Raji (cell line): ENCODE measurements at regions not wholly inside any gene's neighbourhood (a gene's known extent, or its start where the extent isn't known, plus 50 kb on each side); places are given as distances from the start of the nearest gene placed in this dataset.

ENCODE experiments used
- POLR2A ChIP-seq: IDR thresholded peaks from 2 replicates; pipeline ENCODE4 v1.6.1; 2011; ENCODE audit warnings: low read depth, low read length, control low read depth; ENCODE audit not compliant: insufficient read depth

DNA sequence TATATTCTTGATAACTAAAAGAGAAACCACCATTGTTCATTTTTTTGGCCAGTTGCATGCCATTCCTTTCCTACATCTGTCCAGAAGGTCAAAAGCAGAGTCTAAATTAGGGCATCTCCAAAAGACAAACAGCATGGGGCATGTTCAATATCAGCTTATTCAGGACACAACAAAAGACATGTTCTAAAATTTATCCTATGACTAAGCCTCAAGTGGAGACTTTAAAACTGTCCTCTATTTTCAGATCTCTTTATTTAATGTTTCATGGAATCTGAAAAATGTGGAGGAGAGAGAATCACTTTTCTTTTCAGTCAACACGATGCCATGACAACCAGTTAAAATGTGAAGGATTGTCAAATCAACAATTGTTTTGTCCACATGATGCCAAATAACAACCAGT lies 303.4 kb upstream of the PRMT6 start:
- TF ChIP-seq POLR2A, result no peak

DNA sequence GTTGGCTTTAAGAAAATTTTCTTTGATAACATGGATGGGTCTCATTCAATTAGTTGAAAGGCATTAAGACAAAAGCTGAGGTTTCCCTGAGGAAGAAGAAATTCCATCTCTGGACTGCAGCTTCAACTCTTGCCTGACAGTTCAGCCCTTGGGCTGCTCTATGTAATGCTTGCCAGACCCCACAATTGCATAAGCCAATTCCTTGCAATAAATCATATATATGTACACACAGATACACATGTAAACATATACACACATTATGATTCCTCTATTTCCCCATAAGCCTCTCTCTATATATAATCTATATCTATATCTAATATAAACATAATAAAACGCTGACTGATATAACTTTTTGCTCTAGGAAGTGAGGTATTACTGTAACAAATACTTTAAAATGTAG lies 301.5 kb upstream of the PRMT6 start:
- TF ChIP-seq POLR2A, result no peak

DNA sequence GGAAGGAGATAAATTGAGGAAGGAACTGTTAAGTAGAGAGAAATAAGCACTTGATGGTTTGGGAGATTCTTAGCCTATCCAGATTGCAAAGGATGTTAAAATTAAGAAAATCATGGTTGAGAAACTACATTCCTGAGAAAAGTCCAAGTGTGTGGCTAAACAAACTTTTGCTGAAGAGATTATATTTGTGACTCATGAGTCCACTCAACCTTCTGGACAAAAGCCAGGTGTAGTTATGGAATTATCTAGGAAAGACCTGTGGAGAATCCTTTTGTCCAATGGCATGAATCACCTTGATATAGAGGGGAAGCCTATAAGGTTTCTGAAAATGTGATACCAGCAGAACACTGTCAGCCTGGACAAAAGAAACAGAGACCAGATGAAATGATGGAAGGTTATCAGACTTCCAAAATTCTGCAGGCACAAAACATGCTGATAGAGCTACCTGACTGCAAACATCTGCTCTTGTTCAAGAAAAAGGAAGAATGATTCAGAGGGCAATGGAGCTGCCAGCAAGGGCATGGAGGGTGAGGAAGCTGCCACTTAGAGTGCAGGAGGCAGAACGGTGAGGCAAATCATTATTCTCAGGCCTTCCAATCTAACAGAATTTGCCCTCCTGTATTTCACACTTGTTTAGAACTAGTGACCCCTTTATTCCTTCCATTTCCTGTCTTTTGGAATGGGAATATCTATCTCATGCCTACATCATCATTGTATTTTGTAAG lies 300.6 kb upstream of the PRMT6 start:
- TF ChIP-seq POLR2A, result no peak

DNA sequence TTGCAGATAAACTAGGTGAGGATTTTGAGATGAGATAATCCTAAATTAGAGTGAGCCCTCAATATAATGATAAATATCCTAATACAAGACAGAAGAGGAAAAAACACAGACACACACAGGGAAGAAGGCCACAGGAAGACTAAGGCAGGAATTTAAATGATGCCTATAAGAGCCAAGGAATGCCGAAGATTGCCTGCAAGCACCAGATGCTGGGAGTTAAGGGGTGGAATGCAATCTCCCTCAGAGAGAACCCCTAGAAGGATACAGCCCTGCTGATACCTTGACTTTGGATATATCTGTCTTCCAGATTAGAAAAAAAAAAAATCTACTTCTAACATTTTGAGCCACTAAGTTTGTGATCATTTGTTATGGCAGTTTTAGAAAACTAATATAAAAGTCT lies 299.7 kb upstream of the PRMT6 start:
- no peak for TF ChIP-seq POLR2A

DNA sequence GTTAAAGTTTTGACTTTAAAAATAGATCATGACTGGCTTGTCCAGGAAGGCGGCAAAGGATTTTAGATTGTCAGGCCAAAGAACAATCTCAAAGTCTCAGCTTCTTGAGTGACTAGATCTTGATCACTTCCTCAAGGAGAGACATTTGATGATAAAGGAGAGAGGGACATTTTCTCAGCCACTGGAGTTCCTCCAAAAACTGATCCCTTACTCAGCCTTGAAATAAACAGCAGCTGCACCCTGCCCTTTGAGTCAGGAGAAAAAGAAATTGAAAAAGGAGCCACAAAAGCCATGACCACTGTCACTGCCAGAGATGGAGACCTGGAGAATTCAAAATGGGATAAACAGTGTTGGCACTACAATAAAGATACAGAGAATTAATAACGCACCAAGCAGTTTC lies 288.4 kb upstream of the PRMT6 start:
- TF ChIP-seq POLR2A, result no peak

DNA sequence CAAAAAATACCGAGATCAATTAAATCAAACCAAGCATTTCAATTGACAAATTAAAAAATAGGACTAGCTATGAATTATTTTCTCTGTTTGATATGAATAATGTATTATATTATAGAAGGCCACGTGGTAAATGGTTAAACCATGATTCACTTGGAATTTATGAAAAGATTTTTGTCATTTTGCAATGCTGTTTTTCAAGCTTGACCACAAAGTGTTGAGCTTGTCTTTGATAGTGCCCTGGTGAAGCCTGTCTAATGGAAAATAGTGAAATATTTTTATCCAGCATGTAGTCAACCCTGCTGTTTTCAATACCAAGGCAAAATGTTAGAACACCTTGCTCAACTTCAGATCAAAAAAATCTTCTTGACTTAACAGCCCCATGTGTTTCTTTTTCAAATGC lies 288.0 kb upstream of the PRMT6 start:
- no peak for TF ChIP-seq POLR2A

DNA sequence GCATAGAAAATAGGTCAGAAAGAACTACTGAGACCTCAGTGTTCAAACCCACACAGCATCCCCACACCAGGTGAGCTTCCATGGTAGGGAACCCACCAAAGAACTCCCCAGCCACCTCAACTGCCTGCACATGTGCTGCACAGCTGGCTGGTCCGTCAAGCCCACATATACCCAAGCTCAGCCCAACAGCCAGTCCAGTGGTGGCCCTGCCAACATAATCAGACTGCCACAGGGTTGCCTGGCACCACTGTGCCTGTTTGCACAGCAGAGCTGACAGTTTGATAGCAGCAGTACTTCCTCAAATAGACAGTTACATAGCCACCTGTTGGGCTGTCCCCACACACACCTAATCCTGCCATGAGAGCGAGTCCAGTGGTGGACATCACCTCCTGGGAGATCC lies 283.3 kb upstream of the PRMT6 start:
- no peak for TF ChIP-seq POLR2A

DNA sequence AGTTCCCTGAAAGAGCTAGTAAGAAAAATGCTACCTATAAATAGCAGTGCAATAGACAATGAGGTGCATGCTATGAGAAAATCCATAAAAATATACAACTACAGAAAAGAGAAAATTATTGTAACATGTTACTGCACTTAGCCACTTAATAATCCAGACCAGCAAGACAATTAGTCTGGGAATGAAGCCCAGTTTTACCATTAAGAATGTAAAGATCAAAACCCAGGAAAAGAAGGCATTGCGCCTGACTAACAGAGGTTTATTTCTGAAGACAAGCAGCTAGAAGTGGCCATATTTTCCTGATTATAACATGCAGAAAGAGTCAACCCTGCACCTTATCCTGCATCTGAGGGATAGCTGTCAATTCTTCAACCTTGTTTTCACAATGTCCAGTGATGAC lies 276.4 kb upstream of the PRMT6 start:
- no peak for TF ChIP-seq POLR2A

DNA sequence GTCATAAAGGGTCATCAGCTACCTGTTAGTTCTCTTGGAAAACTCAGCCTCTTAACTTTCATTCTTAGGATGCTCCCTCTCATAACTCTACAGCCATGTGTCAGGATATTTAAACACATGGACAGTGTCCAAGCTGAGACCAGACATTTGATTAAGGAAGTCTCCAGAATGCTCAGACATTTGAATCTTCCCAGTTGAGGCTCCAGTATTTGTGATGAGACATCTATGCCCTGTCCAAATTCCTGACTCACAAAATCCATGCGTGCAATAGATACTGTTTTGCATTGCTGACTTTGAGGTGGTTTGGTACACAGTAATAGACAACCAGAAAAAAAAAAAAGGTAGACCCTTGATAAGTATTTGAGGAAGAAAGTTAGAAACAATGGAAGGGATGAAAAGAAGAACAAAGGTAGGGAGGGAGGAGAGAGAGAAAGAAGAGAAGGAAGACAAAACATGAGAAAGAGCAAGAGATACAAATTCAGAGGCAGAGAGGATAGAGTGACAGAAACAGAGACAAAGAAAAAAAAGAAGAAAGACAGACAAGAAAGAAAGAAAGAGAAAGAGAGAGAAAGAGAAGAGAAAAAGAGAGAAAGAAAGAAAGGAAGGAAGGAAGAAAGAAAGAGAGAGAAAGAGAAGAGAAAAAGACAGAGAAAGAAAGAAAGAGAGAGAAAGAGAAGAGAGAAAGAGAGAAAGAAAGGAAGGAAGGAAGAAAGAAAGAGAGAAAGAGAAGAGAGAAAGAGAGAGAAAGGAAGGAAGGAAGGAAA lies 275.5 kb upstream of the PRMT6 start:
- TF ChIP-seq POLR2A, result no peak

DNA sequence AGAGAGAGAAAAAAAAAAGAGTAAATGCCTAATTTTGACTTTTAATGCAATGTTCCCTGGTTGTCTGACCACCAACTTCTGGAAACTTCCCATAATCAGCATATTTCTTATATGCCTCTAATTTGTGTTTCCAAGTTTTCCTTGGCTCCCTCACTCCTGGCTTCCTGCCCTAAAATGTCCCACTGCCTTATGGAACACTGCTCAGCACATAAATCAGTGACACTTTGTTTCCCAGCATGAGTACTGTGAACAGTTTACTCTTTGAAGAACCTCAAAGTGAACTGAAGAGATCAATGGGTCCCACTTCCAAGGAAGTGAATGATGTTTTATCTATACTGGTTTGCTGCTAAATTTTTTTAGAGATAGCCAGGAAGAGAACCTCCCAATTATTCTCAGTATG lies 271.3 kb upstream of the PRMT6 start:
- TF ChIP-seq POLR2A, result no peak

DNA sequence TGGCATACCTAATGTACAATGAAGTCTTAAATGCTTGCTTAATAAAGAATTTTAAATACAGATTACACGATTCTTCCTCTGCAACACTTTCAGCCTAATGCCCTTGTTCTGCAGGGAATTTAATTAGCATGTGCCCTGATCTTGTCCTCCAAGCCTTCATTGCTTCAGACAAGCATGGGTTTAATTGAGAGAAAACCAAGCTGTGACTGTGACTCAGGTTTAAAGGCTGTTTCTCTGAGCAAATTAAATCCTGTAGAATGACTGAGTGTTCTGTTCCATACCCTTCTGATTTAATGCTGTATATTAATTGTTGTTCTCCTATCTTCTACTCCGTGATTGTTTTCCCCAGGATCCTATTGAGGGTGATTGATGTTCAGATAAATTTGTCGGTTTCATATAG lies 269.0 kb upstream of the PRMT6 start:
- no peak for TF ChIP-seq POLR2A

DNA sequence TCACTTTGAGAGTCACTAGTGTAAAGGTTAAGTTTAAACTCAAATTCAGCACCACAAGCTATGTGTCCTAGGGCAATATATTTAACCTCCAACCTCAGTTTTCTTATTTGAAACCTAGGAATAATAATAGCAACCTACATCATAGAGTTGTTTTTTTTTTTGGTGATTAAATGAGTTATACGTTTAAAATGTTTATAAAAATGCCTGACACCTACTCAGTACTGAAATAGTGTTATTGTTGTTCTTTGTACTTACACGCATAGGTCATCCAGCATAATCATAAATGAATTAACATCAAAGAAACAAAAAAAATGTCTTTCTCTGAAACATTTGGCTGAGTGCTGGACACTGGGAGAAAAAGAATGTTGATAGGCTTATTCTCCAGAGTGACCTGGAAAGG lies 266.8 kb upstream of the PRMT6 start:
- no peak for TF ChIP-seq POLR2A

DNA sequence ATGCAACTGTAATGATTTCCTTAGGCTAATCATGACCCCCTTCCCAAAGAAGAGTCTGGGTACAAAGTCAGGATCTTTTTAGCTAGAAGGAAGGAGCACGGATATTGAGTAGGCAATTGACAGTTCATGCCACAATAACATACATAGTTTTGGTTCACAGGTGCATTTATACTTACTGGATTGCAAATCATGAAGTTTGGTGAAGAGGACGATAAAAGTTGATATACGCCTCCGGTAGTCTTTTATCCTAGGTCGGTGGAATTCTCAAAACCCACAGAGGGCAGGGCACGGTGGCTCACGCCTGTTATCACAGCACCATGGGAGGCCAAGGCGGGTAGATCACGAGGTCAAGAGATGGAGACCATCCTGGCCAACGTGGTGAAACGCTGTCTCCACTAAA lies 265.4 kb upstream of the PRMT6 start:
- TF ChIP-seq POLR2A, result no peak

DNA sequence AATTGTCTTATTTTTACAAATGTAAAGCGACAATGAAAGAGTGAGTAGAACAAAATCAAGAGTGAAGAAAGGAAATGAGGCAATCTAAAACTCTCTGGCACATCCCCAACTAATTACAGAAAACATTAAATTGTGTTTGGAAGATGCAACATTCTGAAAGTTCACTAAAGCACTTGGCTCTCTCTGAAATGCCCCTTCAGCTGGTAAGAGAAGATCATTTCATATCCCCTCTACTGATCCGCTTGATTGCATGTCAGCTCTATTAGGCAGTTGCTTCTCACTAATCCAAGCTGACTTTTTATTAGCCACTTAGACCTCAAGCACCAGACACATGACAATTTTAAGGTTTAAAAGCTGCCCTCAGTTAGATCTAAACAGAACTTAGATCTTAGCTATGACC lies 262.8 kb upstream of the PRMT6 start:
- no peak for TF ChIP-seq POLR2A

DNA sequence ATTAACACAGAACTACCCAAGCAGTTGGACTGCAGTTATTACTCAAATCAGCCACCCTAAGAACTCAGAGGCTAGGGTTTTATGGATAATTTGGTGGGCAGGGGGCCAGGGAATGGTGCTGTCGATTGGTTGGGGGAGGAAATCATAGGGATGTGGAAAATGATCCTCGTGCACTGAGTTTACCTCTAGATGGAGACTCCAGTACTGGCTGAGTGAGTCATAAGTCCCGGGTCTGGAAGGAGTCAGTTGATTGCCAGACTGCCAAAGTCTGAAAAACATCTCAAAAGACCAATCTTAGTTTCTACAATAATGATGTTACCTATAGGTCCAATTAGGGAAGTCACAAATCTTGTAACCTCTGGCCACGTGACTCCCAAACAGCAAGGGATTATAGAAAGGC lies 257.5 kb upstream of the PRMT6 start:
- TF ChIP-seq POLR2A, result no peak

DNA sequence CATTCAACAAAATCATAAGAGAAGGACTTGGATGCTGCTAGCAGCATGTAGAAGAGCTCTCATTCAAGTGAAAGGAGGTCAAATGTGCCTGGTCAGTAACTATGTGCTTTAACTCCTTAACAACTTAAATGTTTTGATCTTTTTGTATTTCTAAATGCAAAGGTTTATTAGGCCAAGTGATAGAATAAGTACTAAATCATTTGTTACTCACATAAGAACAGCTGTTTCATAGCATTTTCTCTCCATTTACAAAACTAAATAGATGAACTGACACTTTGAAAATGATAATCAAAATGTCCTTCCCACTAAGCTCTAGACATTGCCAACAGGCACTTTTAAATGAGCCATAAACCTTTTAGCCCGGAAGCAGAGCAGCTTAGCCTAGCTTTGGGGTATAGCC lies 254.3 kb upstream of the PRMT6 start:
- TF ChIP-seq POLR2A, result no peak

DNA sequence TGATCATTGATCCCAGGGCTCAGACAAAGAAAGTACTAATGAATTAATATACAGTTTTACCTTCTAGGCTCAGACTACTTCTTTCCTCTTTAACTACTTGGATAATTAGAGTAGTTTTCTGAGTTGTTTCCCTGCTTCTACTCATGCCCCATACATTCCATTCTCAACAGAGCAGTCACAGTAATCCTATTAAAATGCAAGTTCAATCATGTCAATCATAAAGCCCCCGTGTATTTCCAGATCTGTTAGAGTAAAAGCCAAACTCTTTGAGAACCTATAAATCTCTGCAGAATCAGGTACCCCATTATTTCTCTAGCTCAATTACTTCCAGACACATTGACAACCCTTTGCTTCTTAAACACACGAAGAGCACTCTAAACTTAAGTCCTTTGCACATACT lies 242.1 kb upstream of the PRMT6 start:
- no peak for TF ChIP-seq POLR2A
